ENCODE measurements at regions not wholly inside any gene's neighbourhood (a gene's known extent, or its start where the extent isn't known, plus 50 kb on each side); places are given as distances from the start of the nearest gene placed in this dataset.

DNA sequence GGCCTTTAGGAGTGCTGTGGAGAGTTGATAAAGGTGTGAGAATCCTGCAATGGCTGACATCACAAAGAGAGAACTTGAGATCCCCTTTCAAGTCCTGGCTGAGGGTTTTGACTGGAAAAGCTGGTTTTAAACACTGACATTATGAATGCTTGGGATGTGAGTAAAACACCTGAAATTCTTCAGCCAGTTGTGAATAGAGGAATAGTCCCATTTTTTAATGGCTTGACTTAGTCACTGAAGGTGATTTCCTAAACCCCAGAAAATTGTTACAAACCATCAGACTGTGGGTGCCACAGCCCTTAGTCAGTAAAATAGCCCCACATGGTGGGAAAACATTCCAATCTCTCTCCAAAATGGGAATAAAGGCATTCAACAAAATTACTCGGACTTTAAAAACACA is 107.7 kb upstream of the LMO4 start:
- DNase-seq (ENCODE audit: low read depth, low spot score): no peak
- TF ChIP-seq, protein P1, sequence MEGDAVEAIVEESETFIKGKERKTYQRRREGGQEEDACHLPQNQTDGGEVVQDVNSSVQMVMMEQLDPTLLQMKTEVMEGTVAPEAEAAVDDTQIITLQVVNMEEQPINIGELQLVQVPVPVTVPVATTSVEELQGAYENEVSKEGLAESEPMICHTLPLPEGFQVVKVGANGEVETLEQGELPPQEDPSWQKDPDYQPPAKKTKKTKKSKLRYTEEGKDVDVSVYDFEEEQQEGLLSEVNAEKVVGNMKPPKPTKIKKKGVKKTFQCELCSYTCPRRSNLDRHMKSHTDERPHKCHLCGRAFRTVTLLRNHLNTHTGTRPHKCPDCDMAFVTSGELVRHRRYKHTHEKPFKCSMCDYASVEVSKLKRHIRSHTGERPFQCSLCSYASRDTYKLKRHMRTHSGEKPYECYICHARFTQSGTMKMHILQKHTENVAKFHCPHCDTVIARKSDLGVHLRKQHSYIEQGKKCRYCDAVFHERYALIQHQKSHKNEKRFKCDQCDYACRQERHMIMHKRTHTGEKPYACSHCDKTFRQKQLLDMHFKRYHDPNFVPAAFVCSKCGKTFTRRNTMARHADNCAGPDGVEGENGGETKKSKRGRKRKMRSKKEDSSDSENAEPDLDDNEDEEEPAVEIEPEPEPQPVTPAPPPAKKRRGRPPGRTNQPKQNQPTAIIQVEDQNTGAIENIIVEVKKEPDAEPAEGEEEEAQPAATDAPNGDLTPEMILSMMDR (IDR thresholded peaks at IDR 0.05; ENCODE audit: low read depth, low read length): no peak
- no peak overlapping the region for H3K4me3 ChIP-seq (ENCODE audit: low read depth, low read length)
- in situ Hi-C loops (cut with HindIII; ENCODE audit: low sequenced_read_pairs): no loop called here

DNA sequence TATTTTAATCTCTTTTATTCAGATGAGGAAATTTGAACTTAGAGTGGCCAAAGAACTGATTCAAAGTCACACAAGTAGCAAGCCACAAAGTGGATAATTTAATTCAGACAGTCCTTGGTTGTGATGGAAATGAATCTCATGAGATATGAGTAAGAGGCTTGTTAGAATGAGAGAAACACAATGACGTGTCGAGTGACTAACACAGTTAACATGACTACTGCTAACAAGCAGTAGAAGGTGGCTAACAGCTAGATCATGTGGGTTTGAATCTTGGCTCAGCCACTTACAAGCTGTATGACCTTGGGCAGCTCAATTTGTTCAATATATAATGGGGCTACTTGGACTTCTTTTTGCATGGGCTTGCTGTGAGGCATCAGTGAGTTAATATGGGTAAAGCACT is 104.5 kb upstream of the LMO4 start:
- TF ChIP-seq, protein P1 (IDR thresholded peaks at IDR 0.05; ENCODE audit: low read depth, low read length): no peak
- H3K4me3 ChIP-seq (ENCODE audit: low read depth, low read length): no peak overlapping the region
- peak; percentile 98 for DNase-seq (ENCODE audit: low read depth, low spot score)
- in situ Hi-C loops (cut with HindIII; ENCODE audit: low sequenced_read_pairs): no loop called here

DNA sequence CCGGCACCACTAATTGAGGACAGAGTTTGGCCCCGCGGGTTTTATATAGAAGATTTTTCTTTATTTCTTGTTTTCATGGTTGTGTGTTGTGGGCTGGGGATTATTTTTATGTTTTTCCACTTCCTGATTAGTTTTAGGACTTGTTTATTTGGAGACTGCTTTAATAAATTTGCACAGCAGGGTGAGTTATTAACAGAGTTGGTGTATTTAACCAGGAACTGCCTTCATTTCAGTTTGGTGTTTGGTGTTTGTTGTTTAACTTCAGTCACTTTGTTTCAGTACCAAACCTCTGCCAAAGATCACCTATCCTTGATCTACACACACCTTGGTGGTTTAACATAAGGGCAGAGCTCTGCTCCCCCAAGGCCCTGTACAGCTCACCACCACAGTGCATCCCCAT is 103.5 kb upstream of the LMO4 start:
- no peak for DNase-seq (ENCODE audit: low read depth, low spot score)
- in situ Hi-C loops (cut with HindIII; ENCODE audit: low sequenced_read_pairs): no loop called here
- no peak overlapping the region for H3K4me3 ChIP-seq (ENCODE audit: low read depth, low read length)
- TF ChIP-seq, protein P1 (IDR thresholded peaks at IDR 0.05; ENCODE audit: low read depth, low read length): no peak

GRCh38 chr1:87226341-87226760 is 102.3 kb upstream of the LMO4 start:
- TF ChIP-seq, protein P1 (IDR thresholded peaks at IDR 0.05; ENCODE audit: low read depth, low read length): no peak
- H3K4me3 ChIP-seq (ENCODE audit: low read depth, low read length): no peak overlapping the region
- in situ Hi-C loops (cut with HindIII; ENCODE audit: low sequenced_read_pairs): no loop called here
- DNase-seq (ENCODE audit: low read depth, low spot score): peak; percentile 99

- no peak overlapping the region for H3K4me3 ChIP-seq (ENCODE audit: low read depth, low read length)
- TF ChIP-seq, protein P1 (IDR thresholded peaks at IDR 0.05; ENCODE audit: low read depth, low read length): no peak
- in situ Hi-C loops (cut with HindIII; ENCODE audit: low sequenced_read_pairs): no loop called here
- DNase-seq (ENCODE audit: low read depth, low spot score): no peak
Observed at GRCh38 chr1:87227651-87228050, 101.0 kb upstream of the LMO4 start.

DNA sequence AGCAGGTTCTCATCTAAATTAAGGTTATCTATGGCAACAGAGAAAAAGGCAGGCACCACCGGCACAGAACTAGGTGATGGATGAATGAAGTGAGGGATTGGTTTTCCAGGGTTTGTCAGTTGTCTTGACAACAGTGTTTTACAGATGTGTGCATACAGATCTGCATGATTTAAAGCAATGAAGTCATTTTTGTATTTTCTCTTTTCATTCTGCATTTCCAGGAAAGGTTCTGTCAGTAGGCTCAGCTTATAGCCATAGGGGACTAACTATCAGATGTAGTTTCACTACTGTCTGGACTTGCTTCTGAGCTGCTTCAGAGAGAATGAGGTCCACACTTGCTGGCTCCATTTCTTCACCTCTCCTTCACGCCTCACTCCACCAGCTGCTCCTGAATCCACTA is 98.2 kb upstream of the LMO4 start:
- in situ Hi-C loops (cut with HindIII; ENCODE audit: low sequenced_read_pairs): no loop called here
- no peak for DNase-seq (ENCODE audit: low read depth, low spot score)
- no peak overlapping the region for H3K4me3 ChIP-seq (ENCODE audit: low read depth, low read length)
- TF ChIP-seq, protein P1 (IDR thresholded peaks at IDR 0.05; ENCODE audit: low read depth, low read length): no peak
